Erythroblast (primary cell): ENCODE measurements at regions not wholly inside any gene's neighbourhood (a gene's known extent, or its start where the extent isn't known, plus 50 kb on each side); places are given as distances from the start of the nearest gene placed in this dataset.

Experiments
- GATA1 ChIP-seq: IDR thresholded peaks from 2 replicates; pipeline ENCODE4 v1.6.1; 2011; ENCODE audit warnings: low read depth, mild to moderate bottlenecking, control low read depth, low read length, moderate library complexity
- POLR2A ChIP-seq: IDR thresholded peaks from 2 replicates; pipeline ENCODE4 v1.6.1; 2011; ENCODE audit warnings: mild to moderate bottlenecking, low read length

DNA sequence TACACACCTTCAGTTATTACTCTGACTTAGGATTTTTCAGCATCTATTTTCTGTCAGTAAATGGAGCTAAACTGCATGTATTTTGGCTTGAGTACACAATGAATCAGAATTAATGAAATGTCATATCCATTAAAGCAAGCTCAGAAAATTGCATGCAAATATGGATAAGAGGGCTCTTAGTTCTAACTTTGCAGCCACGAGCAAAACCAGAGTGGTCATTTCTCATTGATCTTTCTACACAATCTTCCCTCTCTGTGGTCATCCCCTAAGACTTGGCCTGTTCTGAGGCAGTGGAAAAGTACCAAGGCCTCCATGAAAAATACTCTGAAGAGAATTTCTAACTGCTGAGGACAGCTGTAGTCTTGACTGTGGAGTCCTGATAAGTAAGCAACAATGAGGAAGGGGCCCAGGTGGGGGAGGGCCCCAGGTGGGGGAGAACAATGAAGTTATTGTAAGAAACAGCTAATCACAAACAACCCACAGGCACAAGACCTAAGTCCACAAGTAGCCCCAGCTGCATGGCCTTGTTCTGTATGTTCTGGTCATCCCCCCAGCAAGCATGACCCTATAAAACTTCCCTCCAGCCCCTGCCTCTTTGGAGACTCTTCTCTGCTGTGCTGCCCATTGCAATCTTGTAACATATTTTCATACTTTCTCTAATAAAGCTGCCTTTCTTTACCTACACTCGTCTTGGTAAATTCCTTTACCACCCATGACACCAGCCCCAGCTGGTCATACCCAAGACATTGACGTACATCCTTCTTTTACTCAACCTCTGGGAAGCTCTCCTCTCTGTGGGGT lies 230.3 kb downstream of the TDRD15 start:
- TF ChIP-seq POLR2A: no peak
- TF ChIP-seq GATA1: no peak
